ENCODE measurements at regions not wholly inside any gene's neighbourhood (a gene's known extent, or its start where the extent isn't known, plus 50 kb on each side); places are given as distances from the start of the nearest gene placed in this dataset.

DNA sequence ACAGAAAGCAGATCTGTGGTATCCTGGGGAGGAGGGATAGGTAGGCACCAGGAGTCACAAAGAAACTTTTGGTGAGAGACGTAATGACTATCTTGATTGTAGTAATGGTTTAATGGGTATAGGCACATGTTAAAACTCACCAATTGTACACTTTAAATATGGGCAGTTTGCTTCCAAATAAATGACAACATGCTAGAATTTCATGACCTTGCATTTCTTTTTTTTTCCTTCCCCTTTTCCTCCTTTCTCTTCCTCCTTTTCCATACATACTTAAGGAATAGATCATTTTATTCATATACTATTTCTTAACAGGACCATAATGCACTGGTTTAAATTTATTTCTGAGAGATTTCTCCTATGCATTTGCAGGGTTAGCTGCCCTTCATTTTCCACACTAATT is 341.8 kb downstream of the TMEM182 start:
- Mint-ChIP-seq H3K9me3 (no peaks in the 10 kb centered on the region), H3K36me3 (ENCODE audit: low read depth) (no peaks in the 10 kb centered on the region), H3K4me1 (no peaks in the 10 kb centered on the region)

DNA sequence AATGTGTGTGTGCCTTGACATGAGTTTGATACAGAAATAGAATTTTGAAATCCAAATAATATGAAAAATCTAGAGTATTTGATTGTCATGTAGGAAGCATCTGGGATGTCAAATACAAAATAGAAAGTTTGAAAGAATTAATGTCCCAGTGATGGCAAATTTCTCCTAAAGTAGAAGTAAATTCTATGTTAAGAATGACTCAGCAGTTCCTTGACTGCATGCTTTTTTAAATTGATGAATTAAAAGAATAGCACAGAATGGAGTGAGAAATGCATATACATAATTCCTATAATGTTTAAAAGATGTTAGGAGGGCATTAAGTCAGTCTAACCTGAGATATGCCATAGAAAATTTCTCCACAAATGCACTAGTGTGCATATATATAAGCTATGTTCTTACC is 357.5 kb downstream of the TMEM182 start:
- H3K36me3 Mint-ChIP-seq (ENCODE audit: low read depth), result no peaks in the 10 kb centered on the region
- H3K36me3 ChIP-seq (ENCODE audit: control insufficient read depth, insufficient read depth, low read length), result no peaks in the 10 kb centered on the region

More for the DNA sequence above, 341.8 kb downstream of the TMEM182 start:
- Histone ChIP-seq H3K9ac (ENCODE audit: extremely low read depth, low read length, poor library complexity, severe bottlenecking) (no peak overlapping the region), H3K4me3 (ENCODE audit: low read length) (no peak overlapping the region), H3K27me3 (ENCODE audit: control insufficient read depth, insufficient read depth, low read length, poor library complexity, severe bottlenecking) (no peaks in the 10 kb centered on the region), H3K27ac (ENCODE audit: low read depth, low read length) (no peak overlapping the region), H3K9me3 (ENCODE audit: control insufficient read depth, low read length) (no peaks in the 10 kb centered on the region), H3K36me3 (ENCODE audit: control insufficient read depth, insufficient read depth, low read length) (no peaks in the 10 kb centered on the region), H3K4me1 (ENCODE audit: control insufficient read depth, insufficient read depth, low read length) (no peaks in the 10 kb centered on the region)
- DNase-seq, result no peak
- peaks cover 3% of the 10 kb centered on the region for H3K27me3 Mint-ChIP-seq (ENCODE audit: insufficient read depth)
- H3K4me3 Mint-ChIP-seq, result no peak overlapping the region
- WGBS, 2 experiments (ENCODE audit: insufficient coverage in 1 of 2, insufficient read length in 1 of 2), result 100% methylated on average over 1 of the region's 1 CpG; no CpG with 5 or more reads in 1 of the 2 experiments
- TF ChIP-seq, protein P1, sequence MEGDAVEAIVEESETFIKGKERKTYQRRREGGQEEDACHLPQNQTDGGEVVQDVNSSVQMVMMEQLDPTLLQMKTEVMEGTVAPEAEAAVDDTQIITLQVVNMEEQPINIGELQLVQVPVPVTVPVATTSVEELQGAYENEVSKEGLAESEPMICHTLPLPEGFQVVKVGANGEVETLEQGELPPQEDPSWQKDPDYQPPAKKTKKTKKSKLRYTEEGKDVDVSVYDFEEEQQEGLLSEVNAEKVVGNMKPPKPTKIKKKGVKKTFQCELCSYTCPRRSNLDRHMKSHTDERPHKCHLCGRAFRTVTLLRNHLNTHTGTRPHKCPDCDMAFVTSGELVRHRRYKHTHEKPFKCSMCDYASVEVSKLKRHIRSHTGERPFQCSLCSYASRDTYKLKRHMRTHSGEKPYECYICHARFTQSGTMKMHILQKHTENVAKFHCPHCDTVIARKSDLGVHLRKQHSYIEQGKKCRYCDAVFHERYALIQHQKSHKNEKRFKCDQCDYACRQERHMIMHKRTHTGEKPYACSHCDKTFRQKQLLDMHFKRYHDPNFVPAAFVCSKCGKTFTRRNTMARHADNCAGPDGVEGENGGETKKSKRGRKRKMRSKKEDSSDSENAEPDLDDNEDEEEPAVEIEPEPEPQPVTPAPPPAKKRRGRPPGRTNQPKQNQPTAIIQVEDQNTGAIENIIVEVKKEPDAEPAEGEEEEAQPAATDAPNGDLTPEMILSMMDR (conservative IDR thresholded peaks at IDR 0.05), result no peak
- H3K27ac Mint-ChIP-seq, result no peak overlapping the region

DNA sequence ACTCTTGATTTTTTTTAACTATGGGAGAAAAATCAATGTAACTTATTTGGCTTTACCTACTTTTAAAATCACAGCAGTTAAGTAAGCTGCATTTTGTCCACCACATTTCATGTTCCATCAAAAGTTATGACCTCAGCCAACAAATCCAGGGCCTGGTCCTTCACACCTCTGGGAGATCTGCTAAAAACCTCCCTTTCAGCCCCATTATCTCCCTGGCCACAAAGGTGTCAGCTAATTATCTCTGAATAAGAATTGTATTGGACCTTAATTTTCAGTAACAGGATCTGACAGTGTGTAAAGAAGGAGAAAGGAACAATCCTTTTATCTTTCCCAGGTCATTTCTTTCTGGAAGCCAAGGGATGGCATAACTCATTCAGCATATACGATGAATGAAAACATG is 359.3 kb downstream of the TMEM182 start:
- DNase-seq, result peak; percentile 59
- Histone ChIP-seq H3K27me3 (ENCODE audit: control insufficient read depth, insufficient read depth, low read length, poor library complexity, severe bottlenecking) (peaks cover 12% of the 10 kb centered on the region), H3K9me3 (ENCODE audit: control insufficient read depth, low read length) (no peaks in the 10 kb centered on the region), H3K36me3 (ENCODE audit: control insufficient read depth, insufficient read depth, low read length) (no peaks in the 10 kb centered on the region), H3K27ac (ENCODE audit: low read depth, low read length) (no peak overlapping the region), H3K4me3 (ENCODE audit: low read length) (no peak overlapping the region), H3K9ac (ENCODE audit: extremely low read depth, low read length, poor library complexity, severe bottlenecking) (no peak overlapping the region), H3K4me1 (ENCODE audit: control insufficient read depth, insufficient read depth, low read length) (peaks cover 14% of the 10 kb centered on the region)
- peaks cover 39% of the 10 kb centered on the region for H3K4me1 Mint-ChIP-seq
- TF ChIP-seq, protein P1 (conservative IDR thresholded peaks at IDR 0.05), result no peak
- H3K9me3 Mint-ChIP-seq, result peaks cover 3% of the 10 kb centered on the region
- peaks cover 7% of the 10 kb centered on the region for H3K27me3 Mint-ChIP-seq (ENCODE audit: insufficient read depth)
- H3K36me3 Mint-ChIP-seq (ENCODE audit: low read depth), result no peaks in the 10 kb centered on the region
- WGBS, 2 experiments (ENCODE audit: insufficient coverage in 1 of 2, insufficient read length in 1 of 2), result 56 to 75% methylated on average over 1 of the region's 1 CpG
- peak overlapping the region; percentile 28 for H3K27ac Mint-ChIP-seq
- no peak overlapping the region for H3K4me3 Mint-ChIP-seq

More for the DNA sequence above, 357.5 kb downstream of the TMEM182 start:
- no peak overlapping the region for H3K4me3 ChIP-seq (ENCODE audit: low read length)
- no peak for DNase-seq
- peaks cover 8% of the 10 kb centered on the region for H3K4me1 ChIP-seq (ENCODE audit: control insufficient read depth, insufficient read depth, low read length)
- TF ChIP-seq, protein P1 (conservative IDR thresholded peaks at IDR 0.05), result no peak
- Mint-ChIP-seq H3K27ac (no peak overlapping the region), H3K27me3 (ENCODE audit: insufficient read depth) (peaks cover 7% of the 10 kb centered on the region), H3K4me1 (peaks cover 31% of the 10 kb centered on the region), H3K9me3 (peaks cover 3% of the 10 kb centered on the region), H3K4me3 (no peak overlapping the region)
- no peak overlapping the region for H3K9ac ChIP-seq (ENCODE audit: extremely low read depth, low read length, poor library complexity, severe bottlenecking)
- H3K27ac ChIP-seq (ENCODE audit: low read depth, low read length), result no peak overlapping the region
- no peaks in the 10 kb centered on the region for H3K9me3 ChIP-seq (ENCODE audit: control insufficient read depth, low read length)
- H3K27me3 ChIP-seq (ENCODE audit: control insufficient read depth, insufficient read depth, low read length, poor library complexity, severe bottlenecking), result peaks cover 12% of the 10 kb centered on the region

Measured in endodermal cell (in vitro differentiated cells).